ENCODE measurements at regions not wholly inside any gene's neighbourhood (a gene's known extent, or its start where the extent isn't known, plus 50 kb on each side); places are given as distances from the start of the nearest gene placed in this dataset.

- no peak for DNase-seq
Measured at GRCh38 chr1:147463022-147463421, 78.3 kb upstream of the BCL9 start.

- DNase-seq: no peak
Measured at GRCh38 chr1:147466543-147466942, 74.8 kb upstream of the BCL9 start.

GRCh38 chr1:147470079-147470478 is 71.2 kb upstream of the BCL9 start:
- DNase-seq: no peak

- DNase-seq: no peak
Measured at GRCh38 chr1:147472489-147472888, 68.8 kb upstream of the BCL9 start.

GRCh38 chr1:147472966-147473732 is 68.2 kb upstream of the BCL9 start:
- DNase-seq: no peak

- no peak for DNase-seq
Measured at GRCh38 chr1:147473733-147474049, 67.6 kb upstream of the BCL9 start.

- DNase-seq: no peak
Measured at GRCh38 chr1:147475488-147475887, 65.8 kb upstream of the BCL9 start.

GRCh38 chr1:147478521-147478920 is 62.8 kb upstream of the BCL9 start:
- no peak for DNase-seq

- DNase-seq: no peak
Measured at GRCh38 chr1:147479864-147480564, 61.3 kb upstream of the BCL9 start.

GRCh38 chr1:147480565-147480935 is 60.8 kb upstream of the BCL9 start:
- DNase-seq: no peak

- DNase-seq: no peak
Measured at GRCh38 chr1:147486876-147487656, 54.2 kb upstream of the BCL9 start.

- DNase-seq: no peak
Measured at GRCh38 chr1:147491098-147491497, 50.2 kb upstream of the BCL9 start.
